ENCODE measurements at regions not wholly inside any gene's neighbourhood (a gene's known extent, or its start where the extent isn't known, plus 50 kb on each side); places are given as distances from the start of the nearest gene placed in this dataset.

DNA sequence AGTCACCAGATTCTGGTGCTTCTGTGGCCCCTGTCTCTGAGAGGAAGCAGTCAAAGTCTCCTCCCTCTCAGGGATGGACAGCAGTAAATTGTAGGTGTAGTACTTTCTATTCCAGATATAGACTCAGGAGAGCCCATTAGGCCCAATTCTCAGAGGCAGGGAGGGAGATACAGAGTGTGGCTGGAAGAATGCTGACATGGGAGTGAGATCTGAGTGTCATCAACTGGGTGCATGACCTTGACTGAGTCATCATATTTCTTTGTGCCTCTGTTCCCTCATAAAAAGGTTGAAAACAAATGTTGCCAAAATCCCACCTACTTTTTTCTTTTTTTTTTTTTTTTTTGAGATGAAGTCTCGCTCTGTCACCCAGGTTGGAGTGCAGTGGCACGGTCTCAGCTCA, 506.1 kb downstream of the BCL11A start:
- DNase-seq = peak in 1 of 4 experiments; percentile 18

- DNase-seq = peak in 1 of 4 experiments; percentile 7
These were observed 506.9 kb downstream of the BCL11A start for GRCh38 chr2:60046529-60046928.

GRCh38 chr2:60045456-60045855, 508.0 kb downstream of the BCL11A start:
- DNase-seq = peak in 2 of 4 experiments; percentile 9 to 17

- DNase-seq = no peak
These were observed 509.0 kb downstream of the BCL11A start for GRCh38 chr2:60044484-60044883.

- DNase-seq = no peak
These were observed 511.4 kb downstream of the BCL11A start for GRCh38 chr2:60042023-60042422.

DNA sequence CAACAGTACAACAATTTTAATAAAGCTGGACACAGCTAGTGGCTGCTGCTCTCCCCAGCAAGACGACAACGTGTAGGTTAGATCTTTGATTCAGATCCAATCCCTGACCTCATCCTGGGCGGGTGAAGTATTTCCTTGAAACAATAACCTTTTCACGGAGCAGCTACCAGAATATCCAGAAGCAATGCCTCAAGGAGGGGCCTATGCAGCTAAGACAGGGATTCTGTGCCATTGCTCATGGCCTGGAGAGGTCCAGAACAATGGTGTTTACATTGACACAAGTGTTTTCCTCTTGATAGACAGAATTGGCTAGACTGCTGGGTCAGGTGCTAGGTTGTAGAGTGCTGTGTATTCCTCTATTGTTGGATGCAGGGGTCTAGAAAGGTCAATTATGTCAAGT, 520.1 kb downstream of the BCL11A start:
- no peak for DNase-seq

DNA sequence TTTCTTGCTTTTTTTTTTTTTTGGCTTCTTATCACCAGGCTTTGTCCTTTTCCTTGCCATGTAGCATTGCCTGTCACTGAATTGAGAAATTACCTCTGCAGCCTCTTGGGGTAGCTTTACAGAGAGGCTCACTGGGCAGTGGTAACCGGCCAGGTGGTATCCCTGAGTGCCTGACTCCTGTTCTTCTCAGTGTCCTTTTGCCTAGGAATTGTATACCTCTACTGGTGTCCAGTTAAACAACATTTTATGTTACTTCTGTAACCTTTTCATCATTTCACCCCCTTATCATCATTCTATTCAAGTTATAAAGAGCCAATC, 523.9 kb downstream of the BCL11A start:
- DNase-seq = no peak

DNA sequence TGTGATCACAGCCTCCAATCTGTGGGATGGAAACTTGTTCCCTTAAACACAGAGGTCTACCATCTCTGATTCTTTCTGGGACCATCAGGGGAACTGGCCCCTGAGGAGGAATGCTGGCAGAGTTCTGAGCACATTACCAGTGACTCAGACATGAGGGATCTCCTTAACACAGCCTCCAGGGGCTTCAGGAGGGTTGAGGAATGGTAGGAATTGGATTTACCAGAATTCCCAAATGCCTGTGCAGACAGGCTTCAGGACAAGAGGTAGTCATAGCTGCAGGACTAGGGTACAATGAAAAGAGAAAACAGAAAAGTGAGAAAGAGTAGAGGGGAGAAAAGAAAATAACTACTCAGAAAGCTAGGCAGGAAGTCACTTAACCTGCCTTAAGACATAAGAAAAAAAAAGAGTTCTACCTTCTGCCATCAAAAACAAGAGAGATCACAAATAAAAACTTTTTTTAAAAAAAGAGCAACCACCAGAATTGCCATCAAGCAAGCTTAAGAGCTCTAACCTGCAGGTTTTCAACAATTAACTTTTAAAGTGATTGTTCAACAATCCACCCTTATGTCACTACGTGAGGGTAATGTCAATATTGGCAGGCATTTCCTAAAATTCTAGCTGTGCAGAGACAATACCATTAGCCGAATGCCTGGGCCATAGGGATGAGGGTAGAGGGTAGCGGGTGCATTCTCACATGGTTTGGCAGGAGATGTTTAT, 524.4 kb downstream of the BCL11A start:
- DNase-seq = no peak

GRCh38 chr2:60025496-60025895, 528.0 kb downstream of the BCL11A start:
- no peak for DNase-seq

DNA sequence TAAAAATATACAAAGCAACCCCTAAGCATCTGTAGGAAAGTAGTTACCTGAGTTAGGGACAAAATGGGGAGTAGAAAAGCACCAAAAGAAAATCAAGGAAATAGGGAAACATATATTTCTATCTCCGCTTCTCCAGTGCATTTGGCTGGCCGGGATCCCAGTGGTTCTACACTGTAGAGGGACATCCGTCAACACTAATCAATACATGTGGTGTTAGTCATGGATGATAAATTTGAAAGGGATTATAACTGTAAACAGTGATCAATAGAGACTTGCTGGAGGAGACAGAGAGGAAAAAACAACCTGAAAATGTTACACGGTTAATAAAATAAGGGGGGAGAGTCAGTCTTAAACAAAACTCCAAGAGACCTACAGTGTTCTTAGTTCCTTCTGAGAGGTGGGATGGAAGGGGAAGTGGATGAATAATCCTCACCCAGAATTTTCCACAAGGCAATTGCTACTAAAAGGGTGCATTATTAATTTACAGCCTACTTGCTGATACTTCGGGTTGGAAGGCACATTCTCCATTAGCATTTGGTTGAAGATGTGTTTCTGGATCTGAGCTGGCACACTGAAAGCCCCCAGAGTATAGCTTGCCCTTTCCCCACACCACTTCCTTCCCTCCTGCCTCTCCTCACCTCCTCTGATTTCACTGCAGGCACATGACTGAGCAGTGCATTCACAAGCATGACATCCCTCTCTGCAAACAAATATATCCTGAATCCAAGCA, 530.0 kb downstream of the BCL11A start:
- peak in 3 of 4 experiments; percentile 8 to 16 (median 13) for DNase-seq

DNA sequence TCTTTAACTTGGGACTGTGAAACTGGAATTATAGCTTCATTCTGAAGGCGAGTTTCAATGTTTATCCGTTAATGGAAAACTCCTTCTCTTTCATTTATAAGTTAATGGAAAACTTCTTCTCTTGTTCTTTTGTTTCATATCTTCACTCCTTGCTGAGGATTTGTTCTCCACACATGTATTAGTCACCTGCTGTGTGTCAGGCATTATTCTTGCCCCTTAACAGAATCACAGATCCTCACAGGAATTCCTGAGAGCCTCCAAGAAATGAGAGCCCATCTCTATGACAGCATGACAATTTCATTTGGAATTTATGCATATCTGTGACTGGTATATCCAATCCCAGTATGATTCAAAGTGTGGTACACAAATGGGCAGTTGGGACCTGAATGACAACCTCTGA, 545.8 kb downstream of the BCL11A start:
- no peak for DNase-seq

GRCh38 chr2:60003076-60003475, 550.4 kb downstream of the BCL11A start:
- no peak for DNase-seq

DNA sequence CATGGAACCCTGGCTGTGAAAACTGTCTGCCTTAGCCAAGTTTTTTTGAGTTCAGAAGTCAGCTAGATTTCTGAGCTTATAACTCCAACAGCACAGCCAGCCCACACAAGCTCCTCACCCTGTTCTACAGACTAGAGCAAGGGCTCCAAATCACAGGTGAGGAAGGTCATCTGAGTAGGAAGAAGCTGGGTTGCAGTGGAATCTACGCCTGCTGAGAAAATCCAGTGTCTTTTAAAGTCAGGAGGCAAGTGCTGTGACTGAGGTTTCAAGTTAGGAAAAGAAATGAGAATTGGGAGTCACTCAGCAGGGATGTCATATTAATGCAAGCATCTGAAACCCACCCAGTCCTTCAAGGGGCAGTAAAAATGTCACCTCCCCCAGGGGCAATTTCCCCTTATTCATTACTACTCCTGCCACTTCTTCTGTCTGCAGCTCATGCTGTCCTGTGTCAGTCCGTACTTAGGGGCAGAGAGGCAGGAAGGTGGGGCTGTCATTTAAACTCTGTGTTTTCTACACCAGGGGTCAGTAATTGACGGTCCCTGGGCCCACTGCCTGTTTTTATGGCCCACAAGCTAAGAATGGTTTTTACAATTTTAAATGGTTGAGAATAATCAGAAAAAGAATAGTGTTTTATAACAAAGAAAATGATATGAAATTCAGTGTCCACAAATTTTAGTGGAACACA, 551.1 kb downstream of the BCL11A start:
- DNase-seq = no peak

DNA sequence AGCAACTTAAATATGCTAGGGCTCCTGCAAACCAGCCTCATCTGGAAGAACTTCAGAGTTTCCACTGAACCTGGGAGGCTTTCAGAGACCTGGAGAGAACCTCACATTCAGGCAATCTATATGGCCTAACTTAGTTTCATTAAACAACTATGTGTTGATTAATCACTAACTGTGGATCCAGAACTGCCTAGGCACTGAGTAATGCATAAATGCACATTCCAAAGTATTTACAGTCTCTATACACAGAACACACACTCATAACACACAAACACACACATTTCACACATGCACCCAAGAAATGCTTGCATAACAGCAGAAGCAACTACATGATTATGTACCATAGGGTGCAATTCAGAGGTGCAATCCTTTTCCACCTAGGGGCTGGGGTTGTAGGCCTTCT, 552.8 kb downstream of the BCL11A start:
- no peak for DNase-seq

DNA sequence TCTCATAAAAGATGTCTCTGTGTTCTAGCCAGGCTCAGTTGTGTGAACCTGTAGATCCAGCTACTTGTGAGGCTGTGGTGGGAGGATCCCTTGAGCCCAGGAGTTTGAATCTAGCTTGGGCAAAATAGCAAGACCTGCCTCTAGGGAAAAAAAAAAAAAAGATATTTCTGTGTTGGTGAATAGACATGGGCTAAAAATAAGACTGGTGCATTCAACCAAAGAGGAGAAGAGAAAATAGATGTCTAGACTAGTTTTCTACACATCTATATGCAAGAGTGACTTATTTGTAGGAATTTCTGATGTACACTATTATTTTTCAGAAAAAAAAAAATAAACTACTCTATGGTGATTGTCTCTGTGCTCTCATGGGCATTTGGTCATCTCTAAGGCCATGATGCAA, 555.1 kb downstream of the BCL11A start:
- no peak for DNase-seq

DNA sequence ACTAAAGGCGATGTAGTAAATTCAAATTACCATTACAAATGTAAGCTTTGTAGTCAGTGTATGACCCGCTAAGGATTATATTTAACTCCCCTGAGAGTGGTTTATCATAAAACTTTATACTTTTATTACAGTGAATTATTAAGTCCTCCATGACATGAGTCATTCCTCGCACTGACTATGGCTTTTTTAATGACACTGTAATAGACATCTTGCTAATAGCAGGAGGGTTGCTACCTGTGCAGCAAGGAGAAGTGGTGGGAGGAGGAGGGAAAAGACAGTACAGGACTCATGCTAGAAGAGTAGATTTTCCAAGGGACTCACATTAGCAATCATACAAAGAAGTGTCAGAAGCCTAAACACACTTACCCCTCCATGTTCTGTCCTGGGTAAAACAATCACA, 556.1 kb downstream of the BCL11A start:
- no peak for DNase-seq

DNA sequence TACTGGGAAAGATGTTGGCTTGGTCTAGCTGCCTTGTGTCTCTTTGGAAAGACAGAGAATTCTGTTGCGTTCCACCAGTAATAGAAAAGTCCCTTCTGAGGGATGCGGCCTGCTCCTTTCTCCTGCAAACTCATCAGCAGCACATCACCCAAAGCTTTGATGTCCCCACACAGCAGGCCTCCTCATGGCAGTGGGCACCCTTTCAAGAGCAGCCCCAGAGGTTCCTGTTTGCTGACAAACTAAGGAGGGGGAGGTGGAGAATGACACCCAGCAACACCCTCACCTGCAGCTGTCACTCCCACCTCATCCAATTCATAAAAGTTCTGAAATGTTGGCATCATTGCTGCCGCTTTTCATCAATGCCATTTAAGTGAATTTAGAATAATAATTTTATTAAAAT, 556.6 kb downstream of the BCL11A start:
- no peak for DNase-seq

DNA sequence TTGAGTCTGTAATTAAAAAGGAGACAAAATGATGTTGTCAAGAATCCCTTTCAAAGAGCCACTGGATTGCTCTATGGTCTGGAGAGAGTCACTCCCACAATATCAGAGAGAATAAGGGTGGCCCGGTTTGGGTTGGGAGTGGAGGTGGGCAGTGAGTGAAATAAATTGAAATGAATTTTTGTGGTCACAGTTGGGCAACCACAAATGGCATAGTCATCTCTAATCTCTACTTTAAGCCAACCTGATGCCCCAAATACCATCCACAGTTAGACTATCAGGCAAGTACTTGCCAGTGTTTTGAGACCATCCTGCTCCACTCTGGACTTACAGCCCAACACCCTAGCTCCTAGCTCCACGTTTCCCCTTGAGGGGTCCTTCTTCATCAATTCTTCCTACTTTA, 559.7 kb downstream of the BCL11A start:
- DNase-seq = no peak

- no peak for DNase-seq
These were observed 565.1 kb downstream of the BCL11A start for GRCh38 chr2:59988341-59988740.

DNA sequence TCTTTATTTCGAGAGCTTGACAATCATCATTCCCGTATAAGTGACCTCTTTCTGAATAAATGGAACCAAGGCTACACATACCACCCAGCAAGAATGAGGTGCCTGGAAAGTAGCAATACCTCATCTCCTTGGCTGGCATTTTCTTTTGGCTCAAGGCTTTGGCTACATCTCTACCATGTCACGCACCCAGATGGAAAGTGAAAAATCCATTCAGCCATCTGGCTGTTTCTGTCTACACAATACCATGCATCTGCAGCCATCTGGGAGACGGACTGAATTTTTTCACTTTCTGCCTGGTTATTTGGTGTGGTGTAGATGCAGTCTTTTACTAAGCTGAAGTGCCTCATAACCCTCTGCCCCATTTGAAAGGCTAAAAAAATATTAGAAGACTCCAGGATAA, 566.9 kb downstream of the BCL11A start:
- DNase-seq = no peak

DNA sequence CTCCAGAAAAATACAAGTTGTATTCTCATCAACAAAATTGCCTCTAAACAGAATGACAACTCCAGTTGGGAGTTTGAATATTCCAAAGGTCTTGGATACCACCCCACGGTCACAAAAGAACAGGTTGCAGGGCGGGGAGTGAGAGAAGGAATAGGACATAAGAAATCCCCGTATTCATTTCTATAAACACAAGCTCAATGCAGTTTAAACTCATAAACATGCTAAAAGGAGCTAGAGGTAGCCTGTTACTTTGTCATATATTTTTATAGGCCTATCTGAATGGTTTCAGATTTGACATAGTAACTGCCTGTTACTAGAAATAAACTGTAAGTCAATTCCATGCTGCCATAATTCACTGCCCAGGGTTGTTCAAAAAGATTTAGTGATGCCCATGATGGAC, 567.5 kb downstream of the BCL11A start:
- no peak for DNase-seq

DNA sequence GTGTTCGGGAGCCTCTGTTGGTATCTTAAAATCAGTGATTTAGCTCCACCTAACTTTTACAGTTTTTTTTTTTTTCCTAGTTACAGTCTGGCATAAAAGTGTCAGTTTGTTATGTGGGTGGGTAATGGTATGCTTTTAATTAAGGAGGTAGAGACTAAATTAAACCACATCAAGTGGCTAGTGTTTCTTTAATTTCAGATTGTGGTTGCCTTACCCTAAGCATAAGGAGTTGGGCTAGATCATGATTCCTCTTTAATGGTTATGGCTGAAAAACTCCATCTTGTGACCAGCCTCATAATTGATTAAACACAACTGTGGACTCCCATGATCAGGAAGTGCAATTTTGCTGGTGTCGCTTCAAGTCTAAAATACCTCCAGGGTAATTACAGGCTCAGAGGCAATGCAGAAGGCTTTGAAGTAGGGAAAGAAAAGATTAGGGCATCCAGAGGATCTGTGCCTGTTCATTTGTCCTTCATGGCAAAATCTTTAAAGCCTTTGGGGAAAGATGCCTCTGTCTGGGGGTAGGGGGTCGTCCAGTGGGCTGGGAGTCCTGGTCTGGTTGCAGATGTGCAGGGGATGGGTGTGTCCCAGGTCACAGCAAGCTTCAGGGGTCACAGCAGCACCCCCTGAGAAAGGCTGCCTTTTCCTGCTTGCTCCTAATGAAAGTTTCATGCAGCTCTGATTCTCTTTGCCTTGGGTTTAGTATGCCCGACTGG, 579.2 kb downstream of the BCL11A start:
- DNase-seq = no peak

DNA sequence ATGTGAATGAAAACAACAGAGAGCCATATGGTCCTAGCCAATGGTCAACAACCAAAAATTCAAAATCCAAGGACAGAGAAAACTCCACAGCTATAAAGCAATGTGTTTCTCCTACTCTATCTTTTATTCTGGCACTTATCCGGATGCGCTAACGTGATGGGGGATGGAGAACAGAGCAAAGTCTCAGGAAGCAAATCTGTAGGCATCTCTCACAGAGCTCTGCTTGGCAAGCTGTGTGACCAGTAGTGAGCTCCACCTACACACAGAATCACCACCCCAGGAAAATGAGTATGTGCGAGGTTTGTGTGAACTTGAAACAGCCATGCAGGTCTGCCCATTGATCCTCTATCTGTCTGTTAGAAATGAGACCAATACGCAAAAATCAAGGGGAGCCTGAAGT, 584.3 kb downstream of the BCL11A start:
- no peak for DNase-seq
